Lower lobe of right lung (tissue), 2 donors: ENCODE measurements at regions not wholly inside any gene's neighbourhood (a gene's known extent, or its start where the extent isn't known, plus 50 kb on each side); places are given as distances from the start of the nearest gene placed in this dataset.

Source experiments
- ATAC-seq, 2 donors: fragments of 200-7000 bp; cut with Tn5 transposase; one replicate each; pipeline ENCODE4 v1.9.1; 2020 to 2022; ENCODE audit warnings: mild to moderate bottlenecking in 2 of 2, moderate library complexity in 2 of 2
- DNase-seq: peaks from one replicate; pipeline ENCODE4 v3.0.0-alpha.2; 2020
- H3K27ac ChIP-seq: fragments of 200-600 bp; one replicate; pipeline ENCODE4 v1.8.0; 2022
- H3K27me3 ChIP-seq: fragments of 200-600 bp; one replicate; pipeline ENCODE4 v1.8.0; 2022; ENCODE audit warnings: low read depth
- H3K36me3 ChIP-seq: fragments of 200-600 bp; one replicate; pipeline ENCODE4 v1.8.0; 2022; ENCODE audit warnings: mild to moderate bottlenecking
- H3K4me1 ChIP-seq: fragments of 200-600 bp; one replicate; pipeline ENCODE4 v1.8.0; 2022
- H3K4me3 ChIP-seq: fragments of 200-600 bp; one replicate; pipeline ENCODE4 v1.8.0; 2022; ENCODE audit warnings: mild to moderate bottlenecking
- H3K9me3 ChIP-seq: fragments of 200-600 bp; one replicate; pipeline ENCODE4 v1.8.0; 2022
- CTCF ChIP-seq: fragments of 200-600 bp; IDR thresholded peaks from one replicate; pipeline ENCODE4 v1.8.0; 2022; ENCODE audit warnings: antibody characterized with exemption, mild to moderate bottlenecking
- intact Hi-C: fragments of 100-400 bp; cut with DNase I; formaldehyde crosslinking; loops from one replicate; pipeline ENCODE4 v1.11.0; 2022
- donor health status: DM: no; HTN: yes; CAD: no; lungs with severe emphysema.

DNA sequence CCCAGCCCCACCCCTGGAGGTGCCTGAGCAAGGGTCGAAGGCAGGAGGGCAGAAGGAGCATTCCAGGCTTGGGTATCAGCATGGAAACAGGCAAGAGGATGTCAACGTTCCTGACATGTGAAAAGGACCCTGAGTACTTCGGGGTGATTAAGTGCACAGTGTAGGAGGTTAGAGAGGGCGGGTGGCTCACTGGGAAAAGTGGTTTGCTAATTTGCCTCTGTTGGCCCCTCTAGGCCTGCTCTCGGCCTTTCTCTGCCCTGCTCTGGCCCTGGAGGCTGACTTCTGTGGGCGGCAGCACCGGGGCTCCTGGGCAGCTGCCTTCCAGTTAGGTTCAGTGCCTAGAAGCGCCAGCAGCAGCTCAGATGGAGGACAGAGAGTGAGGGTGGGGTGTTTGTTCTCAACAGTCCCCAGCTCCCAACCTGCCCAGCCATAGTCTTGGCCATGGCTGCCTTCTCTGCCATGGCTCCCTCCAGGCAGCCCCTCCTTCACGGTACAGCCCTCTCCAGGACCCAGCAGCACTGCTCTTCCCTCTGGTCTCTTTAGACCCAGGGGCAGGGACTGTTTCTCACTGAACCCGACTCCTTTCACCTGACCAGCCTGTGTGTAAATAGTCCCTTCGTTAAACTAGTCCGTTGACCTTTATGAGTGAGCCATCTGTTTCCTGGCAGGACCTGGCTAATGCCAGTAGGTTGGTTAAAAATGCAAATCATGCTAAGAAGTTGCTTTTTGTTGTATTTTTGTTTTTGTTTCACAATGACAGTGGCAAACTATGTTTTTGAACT lies 107.1 kb upstream of the TPM1 start:
- ATAC-seq (peak in 1 of 2 donors; percentile 17), DNase-seq (no peak)
- no peak for TF ChIP-seq CTCF
- Histone ChIP-seq H3K4me1 (peaks cover 5% of the 10 kb centered on the region), H3K27ac (no peak overlapping the region), H3K4me3 (no peak overlapping the region), H3K9me3 (no peaks in the 10 kb centered on the region), H3K36me3 (no peaks in the 10 kb centered on the region), H3K27me3 (no peaks in the 10 kb centered on the region)
- intact Hi-C loops, result no loop called here

DNA sequence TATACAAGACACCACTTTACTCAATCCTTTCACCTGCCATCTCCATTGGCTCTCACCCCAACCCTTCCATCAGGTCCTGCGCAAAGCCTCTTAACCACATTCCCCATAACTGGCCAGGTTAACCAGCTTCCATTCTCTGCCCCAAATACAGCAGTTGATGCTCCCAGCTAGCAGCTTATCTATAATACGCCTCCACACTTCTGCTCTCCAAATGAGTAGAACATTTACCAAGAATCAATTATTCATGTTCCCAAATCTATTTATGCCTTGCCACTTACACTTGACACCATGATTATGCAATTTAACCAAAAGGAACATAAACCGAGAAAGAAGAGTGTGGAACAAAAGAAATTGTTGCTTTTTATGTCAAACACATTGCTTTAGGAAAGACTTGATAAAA lies 103.7 kb upstream of the TPM1 start:
- Histone ChIP-seq H3K27ac (no peak overlapping the region), H3K4me3 (no peak overlapping the region), H3K27me3 (no peaks in the 10 kb centered on the region), H3K4me1 (peaks cover 14% of the 10 kb centered on the region), H3K36me3 (no peaks in the 10 kb centered on the region), H3K9me3 (no peaks in the 10 kb centered on the region)
- intact Hi-C loops, result no loop called here
- TF ChIP-seq CTCF, result no peak
- ATAC-seq (no peak), DNase-seq (no peak)

- ATAC-seq (no peak), DNase-seq (no peak)
- H3K27ac ChIP-seq, result peak overlapping the region; percentile 56
- no peaks in the 10 kb centered on the region for H3K27me3 ChIP-seq
- no peaks in the 10 kb centered on the region for H3K9me3 ChIP-seq
- no peak overlapping the region for H3K4me3 ChIP-seq
- intact Hi-C loops, result no loop called here
- H3K36me3 ChIP-seq, result no peaks in the 10 kb centered on the region
- no peak for TF ChIP-seq CTCF
- peaks cover 14% of the 10 kb centered on the region for H3K4me1 ChIP-seq
Observed at GRCh38 chr15:62940093-62940754, 102.3 kb upstream of the TPM1 start.

DNA sequence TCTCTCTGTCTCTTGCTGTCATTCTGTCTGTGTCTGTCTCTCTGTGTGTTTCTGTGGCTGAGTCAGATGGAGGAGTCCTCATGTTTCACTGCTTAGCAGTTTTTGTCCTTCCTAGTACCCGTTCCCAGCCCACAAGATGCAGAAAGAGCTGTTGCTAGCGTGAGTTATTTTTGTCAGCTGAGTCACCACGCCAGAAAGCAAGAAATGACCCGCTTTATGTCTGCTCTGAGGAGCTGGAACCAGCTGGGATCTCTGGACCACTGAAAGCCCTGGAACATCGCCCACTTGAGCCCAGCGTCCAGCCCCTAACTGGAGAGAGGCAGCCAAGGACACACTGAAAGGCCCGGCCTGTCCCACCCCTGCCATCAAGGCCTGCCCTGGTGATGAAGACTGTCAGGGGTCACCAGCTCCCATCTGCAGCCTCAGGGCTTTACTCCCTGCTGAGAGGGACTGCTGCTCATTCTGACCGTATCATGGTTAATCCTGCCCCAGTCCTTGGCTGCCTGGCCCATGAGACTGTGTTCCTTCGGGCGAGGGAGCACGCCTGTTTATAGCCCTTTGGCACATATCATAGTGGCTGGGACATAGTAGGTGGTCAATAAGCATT lies 101.7 kb upstream of the TPM1 start:
- ATAC-seq, result peak; percentile 60 to 75
- no peak for TF ChIP-seq CTCF
- intact Hi-C loops, result no loop called here
- peak overlapping the region; percentile 56 for H3K27ac ChIP-seq
- no peaks in the 10 kb centered on the region for H3K27me3 ChIP-seq
- no peaks in the 10 kb centered on the region for H3K36me3 ChIP-seq
- H3K4me1 ChIP-seq, result peaks cover 14% of the 10 kb centered on the region
- H3K4me3 ChIP-seq, result no peak overlapping the region
- DNase-seq, result no peak
- no peaks in the 10 kb centered on the region for H3K9me3 ChIP-seq

- TF ChIP-seq CTCF, result no peak
- Histone ChIP-seq H3K4me3 (no peak overlapping the region), H3K27ac (no peak overlapping the region), H3K9me3 (no peaks in the 10 kb centered on the region), H3K4me1 (peaks cover 14% of the 10 kb centered on the region), H3K27me3 (no peaks in the 10 kb centered on the region), H3K36me3 (no peaks in the 10 kb centered on the region)
- no peak for ATAC-seq
- DNase-seq, result no peak
- intact Hi-C loops, result no loop called here
Observed at GRCh38 chr15:62941699-62942098, 100.8 kb upstream of the TPM1 start.
